ENCODE measurements at regions not wholly inside any gene's neighbourhood (a gene's known extent, or its start where the extent isn't known, plus 50 kb on each side); places are given as distances from the start of the nearest gene placed in this dataset.

GRCh38 chr5:42950116-42950455 lies 90.0 kb downstream of the ANXA2R start:
- TF ChIP-seq POLR2A (IDR thresholded peaks at IDR 0.05; ENCODE audit: low read depth, low read length) (no peak), POLR2AphosphoS5 (IDR thresholded peaks at IDR 0.05; ENCODE audit: low read depth, low read length) (no peak), SPI1 (IDR thresholded peaks at IDR 0.05; ENCODE audit: low read depth, low read length) (no peak), PAX5 (IDR thresholded peaks at IDR 0.05; ENCODE audit: insufficient read depth, low read length, severe bottlenecking) (no peak), TAF1 (IDR thresholded peaks at IDR 0.05; ENCODE audit: low read depth, low read length) (no peak)
